HG03060 (cell line): ENCODE measurements at regions not wholly inside any gene's neighbourhood (a gene's known extent, or its start where the extent isn't known, plus 50 kb on each side); places are given as distances from the start of the nearest gene placed in this dataset.
"Not testable (repeated sequence)": the region's sequence is repeated elsewhere in the genome, so short reads cannot be mapped to it uniquely, and the experiment has no call there.

Experiments used
- ATAC-seq: cut with Tn5 transposase; IDR thresholded peaks from one replicate; pipeline ENCODE4 v1.9.1; 2021; ENCODE audit warnings: low read depth, moderate number of reproducible peaks; ENCODE audit not compliant: unreplicated experiment

GRCh38 chr11:19420868-19421533 lies 180.3 kb upstream of the E2F8 start:
- ATAC-seq, result no peak

GRCh38 chr11:19419808-19420207 lies 179.1 kb upstream of the E2F8 start:
- ATAC-seq, result no peak

- no peak for ATAC-seq
Observed at GRCh38 chr11:19419021-19419750, 178.4 kb upstream of the E2F8 start.

GRCh38 chr11:19418221-19418620 lies 177.5 kb upstream of the E2F8 start:
- no peak for ATAC-seq

- not testable (repeated sequence) for ATAC-seq
Observed at GRCh38 chr11:19412070-19412469, 171.3 kb upstream of the E2F8 start.

GRCh38 chr11:19410032-19410431 lies 169.3 kb upstream of the E2F8 start:
- ATAC-seq, result no peak

- ATAC-seq, result no peak
Observed at GRCh38 chr11:19409307-19409706, 168.6 kb upstream of the E2F8 start.

GRCh38 chr11:19407677-19408270 lies 167.0 kb upstream of the E2F8 start:
- no peak for ATAC-seq

- ATAC-seq, result no peak
Observed at GRCh38 chr11:19405966-19406365, 165.2 kb upstream of the E2F8 start.

- no peak for ATAC-seq
Observed at GRCh38 chr11:19404787-19405186, 164.0 kb upstream of the E2F8 start.

GRCh38 chr11:19403196-19403895 lies 162.6 kb upstream of the E2F8 start:
- ATAC-seq, result no peak

GRCh38 chr11:19400296-19400695 lies 159.6 kb upstream of the E2F8 start:
- ATAC-seq, result no peak

- no peak for ATAC-seq
Observed at GRCh38 chr11:19398772-19399527, 158.2 kb upstream of the E2F8 start.

- ATAC-seq, result no peak
Observed at GRCh38 chr11:19398273-19398672, 157.5 kb upstream of the E2F8 start.

GRCh38 chr11:19395050-19395449 lies 154.3 kb upstream of the E2F8 start:
- ATAC-seq, result no peak

- ATAC-seq, result no peak
Observed at GRCh38 chr11:19394525-19395016, 153.8 kb upstream of the E2F8 start.

- no peak for ATAC-seq
Observed at GRCh38 chr11:19393941-19394340, 153.2 kb upstream of the E2F8 start.

GRCh38 chr11:19392847-19393518 lies 152.2 kb upstream of the E2F8 start:
- no peak for ATAC-seq

- no peak for ATAC-seq
Observed at GRCh38 chr11:19392321-19392720, 151.6 kb upstream of the E2F8 start.

- no peak for ATAC-seq
Observed at GRCh38 chr11:19391652-19392051, 150.9 kb upstream of the E2F8 start.
